IPS-18c (cell line): ENCODE measurements at regions not wholly inside any gene's neighbourhood (a gene's known extent, or its start where the extent isn't known, plus 50 kb on each side); places are given as distances from the start of the nearest gene placed in this dataset.

Experiments used
- H3K4me3 ChIP-seq: 2 replicates; pipeline ENCODE4 v1.7.0; 2013; ENCODE audit warnings: low read depth, mild to moderate bottlenecking, low read length, moderate library complexity; ENCODE audit not compliant: insufficient read depth
- H3K9me3 ChIP-seq: one replicate; pipeline ENCODE4 v1.6.1; 2013; ENCODE audit warnings: mild to moderate bottlenecking, low read length, moderate library complexity; ENCODE audit not compliant: control insufficient read depth, insufficient read depth

GRCh38 chr2:105570326-105570725 is 171.5 kb upstream of the FHL2 start:
- H3K4me3 ChIP-seq, result no peak overlapping the region
- H3K9me3 ChIP-seq, result no peaks in the 10 kb centered on the region

GRCh38 chr2:105569606-105570005 is 170.8 kb upstream of the FHL2 start:
- H3K9me3 ChIP-seq, result peaks cover 2% of the 10 kb centered on the region
- H3K4me3 ChIP-seq, result no peak overlapping the region

GRCh38 chr2:105567996-105568494 is 169.2 kb upstream of the FHL2 start:
- H3K9me3 ChIP-seq, result peaks cover 2% of the 10 kb centered on the region
- no peak overlapping the region for H3K4me3 ChIP-seq

- Histone ChIP-seq H3K9me3 (peaks cover 2% of the 10 kb centered on the region), H3K4me3 (no peak overlapping the region)
Measured at GRCh38 chr2:105563000-105563719, 164.3 kb upstream of the FHL2 start.

DNA sequence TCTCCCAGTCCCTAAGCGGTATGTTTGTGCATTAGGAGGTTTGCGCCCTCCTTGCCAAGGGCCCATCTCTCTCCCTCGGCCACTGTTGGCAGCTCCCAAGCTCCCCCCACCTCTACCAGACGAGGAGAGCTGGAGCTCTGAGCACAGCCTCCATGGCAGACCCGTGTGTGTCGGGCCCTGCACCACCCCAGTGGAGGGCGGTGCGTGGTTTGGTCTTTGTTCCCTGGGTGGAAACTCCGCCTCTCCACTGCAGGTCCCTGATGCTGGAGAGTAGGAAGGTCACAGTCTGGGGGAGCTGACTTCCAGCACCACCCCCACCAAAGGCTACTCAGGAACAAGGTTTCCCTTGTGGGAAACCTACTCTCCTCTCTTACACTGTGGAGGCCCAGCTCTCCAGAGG is 162.6 kb upstream of the FHL2 start:
- peaks cover 2% of the 10 kb centered on the region for H3K9me3 ChIP-seq
- H3K4me3 ChIP-seq, result no peak overlapping the region

DNA sequence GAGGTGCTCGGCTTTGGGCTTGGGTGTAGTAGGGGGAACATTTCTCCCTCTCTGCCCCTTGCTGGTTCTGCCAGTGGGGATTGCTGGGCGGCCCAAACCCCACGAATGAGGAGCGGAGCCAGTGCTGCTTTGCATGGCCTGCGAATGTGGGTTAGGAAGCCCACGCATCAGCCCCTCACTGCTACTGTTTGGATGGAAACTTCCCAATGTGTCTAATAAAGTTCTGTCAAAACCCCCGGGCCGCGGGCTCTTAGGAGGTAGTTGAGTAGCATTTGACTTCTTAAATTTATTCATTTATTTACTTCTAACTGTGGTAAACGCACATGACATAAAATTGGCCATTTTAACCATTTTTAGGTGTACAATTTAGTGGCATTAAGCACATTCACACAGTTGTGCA is 161.3 kb upstream of the FHL2 start:
- H3K9me3 ChIP-seq, result peaks cover 2% of the 10 kb centered on the region
- H3K4me3 ChIP-seq, result no peak overlapping the region

DNA sequence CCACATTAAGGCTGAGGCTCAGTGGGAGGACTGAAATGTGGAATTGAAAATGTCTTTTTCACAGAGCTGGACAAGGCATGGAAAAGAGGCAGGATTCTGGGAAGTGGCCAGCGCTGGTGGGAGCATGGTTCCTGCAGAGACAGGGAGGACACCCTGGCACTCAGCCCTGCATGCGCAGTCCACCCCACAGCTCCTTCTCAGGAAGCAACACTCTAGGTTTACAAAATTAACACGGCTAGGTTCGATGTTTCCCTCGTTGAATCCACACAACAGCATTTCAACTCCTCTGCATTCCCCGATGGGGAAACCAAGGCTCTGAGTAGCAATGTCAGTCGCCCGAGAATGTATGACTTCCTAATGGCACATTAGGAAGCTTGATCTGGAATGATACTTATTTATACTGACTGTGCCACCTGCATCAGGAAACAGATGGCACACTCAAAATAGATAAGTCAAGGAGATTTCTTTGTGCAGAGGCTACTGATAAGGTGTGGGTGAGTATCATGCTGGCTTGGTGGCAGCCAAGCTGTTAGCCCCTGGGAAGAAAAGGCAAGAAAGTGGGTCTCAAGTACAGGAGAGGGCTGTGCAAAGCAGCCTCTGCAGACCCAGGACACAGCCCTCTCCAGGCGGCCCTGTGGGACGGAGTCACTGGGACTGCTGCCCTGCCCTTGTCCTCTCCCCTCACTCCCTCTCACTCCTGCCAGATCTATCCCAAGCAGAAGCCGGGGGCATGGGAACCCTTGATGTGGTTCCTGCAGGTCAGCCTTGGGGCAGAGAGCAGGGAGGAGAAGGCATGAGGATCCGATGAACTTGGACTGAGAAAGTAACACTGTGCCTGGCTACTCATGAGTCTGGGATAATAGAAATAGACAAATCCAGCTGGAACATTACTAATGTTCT is 158.4 kb upstream of the FHL2 start:
- Histone ChIP-seq H3K9me3 (no peaks in the 10 kb centered on the region), H3K4me3 (no peak overlapping the region)

DNA sequence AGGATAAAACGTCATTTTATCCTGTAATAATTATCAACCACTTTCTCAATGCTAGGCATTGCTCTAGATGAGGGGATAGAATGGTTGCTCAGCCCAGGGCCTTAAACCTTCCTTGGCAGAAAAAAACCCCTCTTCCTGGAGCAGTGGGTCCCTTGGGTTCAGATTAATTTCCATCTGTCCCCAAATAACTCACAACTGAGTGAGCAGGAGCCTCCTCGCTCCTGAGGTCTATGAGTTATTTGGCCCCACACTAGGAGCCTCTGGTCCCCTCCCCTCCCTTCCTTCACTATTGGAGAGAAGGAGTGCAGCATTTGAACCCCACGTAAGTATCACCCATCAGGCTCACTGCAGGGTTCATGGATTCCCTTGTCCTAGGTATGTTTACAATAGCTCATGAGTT is 157.5 kb upstream of the FHL2 start:
- Histone ChIP-seq H3K4me3 (no peak overlapping the region), H3K9me3 (no peaks in the 10 kb centered on the region)

DNA sequence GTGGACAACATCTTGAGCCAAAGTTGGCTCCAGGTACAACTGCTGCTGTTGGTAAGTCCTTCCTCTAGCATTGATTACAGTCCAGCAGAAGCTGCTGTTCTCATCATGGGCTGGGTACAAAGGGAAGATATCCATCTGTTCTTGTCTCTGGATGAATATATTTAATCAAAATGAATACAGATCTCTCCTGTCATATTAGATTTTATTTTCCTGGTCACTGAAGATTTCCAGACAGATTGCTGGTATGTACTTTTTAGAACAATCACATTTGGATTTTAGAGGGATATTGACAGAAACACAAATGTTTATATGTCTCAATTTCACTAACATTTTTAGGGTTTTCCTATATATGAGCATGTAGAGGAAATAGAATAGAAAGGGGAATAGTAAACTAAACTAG is 155.4 kb upstream of the FHL2 start:
- no peaks in the 10 kb centered on the region for H3K9me3 ChIP-seq
- H3K4me3 ChIP-seq, result no peak overlapping the region

GRCh38 chr2:105553538-105554196 is 154.8 kb upstream of the FHL2 start:
- H3K4me3 ChIP-seq, result no peak overlapping the region

GRCh38 chr2:105546628-105546974 is 147.8 kb upstream of the FHL2 start:
- no peaks in the 10 kb centered on the region for H3K9me3 ChIP-seq
- H3K4me3 ChIP-seq, result no peak overlapping the region

More at GRCh38 chr2:105553538-105554196, 154.8 kb upstream of the FHL2 start:
- H3K9me3 ChIP-seq, result no peaks in the 10 kb centered on the region

- no peak overlapping the region for H3K4me3 ChIP-seq
- no peaks in the 10 kb centered on the region for H3K9me3 ChIP-seq
Measured at GRCh38 chr2:105545730-105546627, 147.1 kb upstream of the FHL2 start.

GRCh38 chr2:105544591-105545377 is 145.9 kb upstream of the FHL2 start:
- H3K9me3 ChIP-seq, result no peaks in the 10 kb centered on the region

GRCh38 chr2:105541189-105542050 is 142.6 kb upstream of the FHL2 start:
- Histone ChIP-seq H3K9me3 (no peaks in the 10 kb centered on the region), H3K4me3 (no peak overlapping the region)

More at GRCh38 chr2:105544591-105545377, 145.9 kb upstream of the FHL2 start:
- H3K4me3 ChIP-seq, result no peak overlapping the region

GRCh38 chr2:105540642-105541041 is 141.8 kb upstream of the FHL2 start:
- H3K9me3 ChIP-seq, result no peaks in the 10 kb centered on the region

More at GRCh38 chr2:105540642-105541041, 141.8 kb upstream of the FHL2 start:
- no peak overlapping the region for H3K4me3 ChIP-seq
